K562 (cell line): ENCODE measurements at regions not wholly inside any gene's neighbourhood (a gene's known extent, or its start where the extent isn't known, plus 50 kb on each side); places are given as distances from the start of the nearest gene placed in this dataset.

ENCODE experiments used
- ATAC-seq: fragments of 200-7000 bp; cut with Tn5 transposase; 3 replicates; pipeline ENCODE4 v1.9.1; 2020; ENCODE audit warnings: moderate library complexity
- BruUV-seq: library from RNA; stranded (reverse); fragments of 400-500 nt; replicated peaks from 2 replicates; lab custom pipeline; 2021; lab: Mats Ljungman, UMichigan
- CTCF ChIA-PET: fragments of 300-600 bp; formaldehyde crosslinking; extraction: SDS; loops from one replicate; lab custom pipeline; 2021; ENCODE audit warnings: low intra/inter-chr PET ratio; lab: Yijun Ruan, JAX
- POLR2A ChIA-PET: fragments of 300-600, 350-650 bp; sonication (Branson Sonifier 250); formaldehyde crosslinking; extraction: SDS; loops from one replicate; lab custom pipeline; 2021; ENCODE audit warnings: antibody characterized with exemption, inconsistent platforms; lab: Yijun Ruan, JAX
- DNase-seq, 4 experiments: peaks; one replicate each; pipeline versions ENCODE4 v3.0.0 to v3.0.0-alpha.2; 2011 to 2018; ENCODE audit warnings: low spot score in 3 of 4, mixed read lengths in 3 of 4; ENCODE audit errors: extremely low read depth in 1 of 4
- FAIRE-seq: peaks from 2 replicates; lab custom pipeline; 2011; peaks lifted over from hg19 to GRCh38; lab: Jason Lieb, UNC
- H2AFZ ChIP-seq: 2 replicates; pipeline ENCODE4 v1.6.0; 2011; ENCODE audit warnings: low read depth, low read length, control low read depth, inconsistent platforms
- H3K27ac ChIP-seq: fragments of 200-600 bp; 3 replicates; pipeline ENCODE4 v1.8.0; 2011; ENCODE audit warnings: low read depth, mild to moderate bottlenecking, control low read depth, inconsistent platforms, low read length, moderate library complexity, mixed read lengths; ENCODE audit errors: extremely low read depth
- H3K27me3 ChIP-seq, 2 experiments: fragments of 300-600 bp in 1 of 2; 2 replicates in 1 of 2; 3 replicates in 1 of 2; pipeline versions ENCODE4 v1.6.0 to v1.8.0; 2011; ENCODE audit warnings: inconsistent platforms in 2 of 2, low read length in 2 of 2, mild to moderate bottlenecking in 1 of 2, mixed read lengths in 1 of 2, moderate library complexity in 1 of 2; ENCODE audit not compliant: control insufficient read depth in 2 of 2, insufficient read depth in 2 of 2
- H3K36me3 ChIP-seq: fragments of 300-600 bp; 3 replicates; pipeline ENCODE4 v1.8.0; 2011; ENCODE audit warnings: mild to moderate bottlenecking, low read length, inconsistent platforms; ENCODE audit not compliant: control insufficient read depth, insufficient read depth
- H3K4me1 ChIP-seq, 2 experiments: fragments of 200-600 bp in 1 of 2; replicated peaks in 1 of 2; 2 replicates in 1 of 2; 3 replicates in 1 of 2; pipeline versions ENCODE4 v1.5.1 to v1.8.0; 2011; ENCODE audit warnings: inconsistent platforms in 2 of 2, low read length in 2 of 2, mild to moderate bottlenecking in 1 of 2, mixed read lengths in 1 of 2, moderate library complexity in 1 of 2; ENCODE audit not compliant: control insufficient read depth in 2 of 2, insufficient read depth in 2 of 2
- H3K4me2 ChIP-seq: 2 replicates; pipeline ENCODE4 v1.6.1; 2011; ENCODE audit warnings: low read length, control low read depth, inconsistent platforms, mixed read lengths; ENCODE audit not compliant: insufficient read depth
- H3K4me3 ChIP-seq: fragments of 200-600 bp; sonication (generic), shearing (Covaris generic); 2 replicates; pipeline ENCODE4 v1.5.1; 2016; ENCODE audit warnings: control low read depth, inconsistent platforms
- H3K79me2 ChIP-seq: fragments of 200-600 bp; 3 replicates; pipeline ENCODE4 v1.8.0; 2011; ENCODE audit warnings: low read length, inconsistent platforms; ENCODE audit not compliant: control insufficient read depth, insufficient read depth
- H3K9ac ChIP-seq, 2 experiments: 2 replicates each; pipeline versions ENCODE4 v1.6.0 to v1.6.1; 2011; ENCODE audit warnings: low read depth in 2 of 2, low read length in 2 of 2, control low read depth in 1 of 2, inconsistent platforms in 1 of 2, mild to moderate bottlenecking in 1 of 2, mixed read lengths in 1 of 2; ENCODE audit not compliant: insufficient read depth in 1 of 2
- H3K9me1 ChIP-seq: one replicate; pipeline ENCODE4 v1.6.0; 2011; ENCODE audit warnings: inconsistent platforms, mild to moderate bottlenecking, low read length, moderate library complexity; ENCODE audit not compliant: control insufficient read depth, insufficient read depth
- H3K9me3 ChIP-seq: replicated peaks from 2 replicates; pipeline ENCODE4 v1.5.1; 2011; ENCODE audit warnings: low read depth, low read length, inconsistent platforms; ENCODE audit not compliant: control insufficient read depth, insufficient read depth
- H4K20me1 ChIP-seq: replicated peaks from 2 replicates; pipeline ENCODE4 v1.6.1; 2011; ENCODE audit warnings: low read length, inconsistent platforms, mixed read lengths; ENCODE audit not compliant: control insufficient read depth, insufficient read depth
- C11orf30 ChIP-seq: fragments of 450-650 bp; IDR thresholded peaks from 2 replicates; pipeline ENCODE4 v1.6.1; 2016; ENCODE audit warnings: low read depth, mild to moderate bottlenecking
- ESRRA ChIP-seq: fragments of 450-650 bp; IDR thresholded peaks from 2 replicates; pipeline ENCODE4 v1.6.1; 2014; ENCODE audit warnings: low read depth, mild to moderate bottlenecking, moderate library complexity, borderline replicate concordance
- KLF10 ChIP-seq: fragments of 250-450 bp; sonication (Bioruptor Pico); IDR thresholded peaks from 2 replicates; pipeline ENCODE4 v1.6.1; 2021; ENCODE audit warnings: matching md5 sums
- MEIS2 ChIP-seq: fragments of 450-650 bp; IDR thresholded peaks from 2 replicates; pipeline ENCODE4 v1.6.1; 2014; ENCODE audit warnings: mild to moderate bottlenecking; ENCODE audit not compliant: partially characterized antibody
- NFYB ChIP-seq: IDR thresholded peaks from 2 replicates; pipeline ENCODE4 v1.6.1; 2011; ENCODE audit warnings: mild to moderate bottlenecking, moderate library complexity; ENCODE audit not compliant: insufficient read length; ENCODE audit errors: extremely low read depth
- RAD21 ChIP-seq, 2 experiments: fragments of 250-450 bp in 1 of 2; fragments of 450-650 bp in 1 of 2; sonication (Bioruptor Pico) in 1 of 2; formaldehyde crosslinking in 1 of 2; IDR thresholded peaks in 1 of 2; conservative IDR thresholded peaks in 1 of 2; 2 replicates each; pipeline versions ENCODE4 v1.4.0 to v1.8.0; 2020 to 2022; ENCODE audit warnings: mild to moderate bottlenecking in 2 of 2, moderate library complexity in 1 of 2
- SMARCA4 ChIP-seq: fragments of 450-650 bp; IDR thresholded peaks from 2 replicates; pipeline ENCODE4 v1.6.1; 2016
- SMC3 ChIP-seq: conservative IDR thresholded peaks from 2 replicates; pipeline ENCODE4 v1.6.1; 2011; ENCODE audit warnings: low read depth, low read length, improper control_type of control experiment; ENCODE audit not compliant: insufficient read depth
- TEAD4 ChIP-seq, 2 experiments: sonication (generic) in 1 of 2; formaldehyde crosslinking in 1 of 2; IDR thresholded peaks; 2 replicates each; pipeline versions ENCODE4 v1.6.1 to v1.8.0; 2012 to 2022; ENCODE audit warnings: borderline replicate concordance in 1 of 2, inconsistent platforms in 1 of 2, low read length in 1 of 2, mild to moderate bottlenecking in 1 of 2, missing genetic modification reagents in 1 of 2
- ZNF512 ChIP-seq: IDR thresholded peaks from 2 replicates; pipeline ENCODE4 v1.6.1; 2016; ENCODE audit warnings: missing genetic modification characterization, missing compliant biosample characterization
- WGBS: fragments of 100-300 bp; shearing (Covaris generic); methylation state at CpG from one replicate; pipeline ENCODE4 v1.1.6; 2016; ENCODE audit warnings: low coverage, mixed read lengths; ENCODE audit not compliant: insufficient coverage; ENCODE audit errors: missing lambda C conversion rate; 5-methylcytosine and 5-hydroxymethylcytosine counted together
- in situ Hi-C: fragments of 300-500 bp; cut with MboI; formaldehyde crosslinking; loops from 4 replicates; pipeline ENCODE4 v1.15.0; 2018; ENCODE audit warnings: inconsistent platforms, mixed read lengths
- intact Hi-C: fragments of 100-400 bp; cut with micrococcal nuclease; formaldehyde crosslinking; loops from 2 replicates; pipeline ENCODE4 v1.14.2; 2022
- TF ChIP-seq, protein P1 (sequence below): fragments of 250-450 bp; sonication (Bioruptor Pico); IDR thresholded peaks from 2 replicates; pipeline ENCODE4 v1.5.0; 2021; ENCODE audit warnings: mild to moderate bottlenecking, moderate library complexity
- TF ChIP-seq, protein P2 (sequence below): IDR thresholded peaks from 2 replicates; pipeline ENCODE4 v1.6.1; 2011; ENCODE audit warnings: borderline replicate concordance, low read depth, mild to moderate bottlenecking, moderate library complexity, low read length; ENCODE audit not compliant: insufficient read depth, poor library complexity, severe bottlenecking

DNA sequence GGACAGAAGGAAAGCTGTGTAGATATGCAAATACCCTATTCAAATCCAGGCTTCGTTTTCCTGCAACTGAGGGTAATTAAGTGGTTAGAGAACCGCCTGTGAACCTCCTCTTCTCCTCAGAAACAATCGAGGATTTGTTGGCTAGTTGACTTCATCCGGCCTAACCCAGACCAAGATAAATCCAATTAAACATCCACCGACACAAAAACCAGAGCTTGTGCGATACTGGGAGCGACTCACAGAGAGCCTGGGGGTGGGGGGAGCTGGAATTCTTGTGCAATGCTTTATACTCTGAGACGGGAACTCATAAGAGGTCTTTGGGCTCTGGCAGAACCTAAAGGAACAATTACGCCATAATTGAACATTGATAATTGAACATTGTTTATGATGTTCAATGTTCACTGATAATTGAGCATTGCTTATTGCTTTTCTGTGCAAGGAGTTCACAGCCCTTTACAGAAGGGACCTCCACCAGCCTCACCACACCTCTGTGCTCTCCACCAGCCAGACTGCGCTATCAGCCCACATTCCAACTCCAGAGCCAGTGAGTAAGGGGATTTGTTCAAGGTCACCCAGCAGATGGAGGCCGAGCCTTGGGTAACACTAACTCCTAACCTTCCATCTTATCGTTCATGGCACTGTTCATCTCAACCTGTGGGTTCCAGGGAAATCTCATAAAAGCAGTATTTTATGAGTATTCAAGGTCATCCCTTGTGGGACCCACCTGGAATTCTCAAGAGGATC lies 429.6 kb upstream of the JARID2 start:
- no TSS peak for BruUV-seq
- ChIA-PET CTCF (no interaction called here), POLR2A (interaction anchor here (0.6 to 1.7 kb wide), 4 partner anchors 9 to 905 kb away, joined by 3 to 4 read pairs (median 4); no protein-coding TSS in a partner anchor)
- Histone ChIP-seq H2AFZ (peak overlapping the region; percentile 10; the same call in 1 of the 2 replicates), H3K79me2 (no peaks in the 10 kb centered on the region), H3K4me3 (no peak overlapping the region), H3K27me3 (no peaks in the 10 kb centered on the region), H4K20me1 (no peaks in the 10 kb centered on the region), H3K27ac (no peak overlapping the region), H3K36me3 (no peaks in the 10 kb centered on the region), H3K4me2 (no peak overlapping the region), H3K9me1 (no peaks in the 10 kb centered on the region), H3K9ac (no peak overlapping the region), H3K9me3 (no peaks in the 10 kb centered on the region), H3K4me1 (no peaks in the 10 kb centered on the region; a peak in 2 of 5 replicates)
- intact Hi-C loops: no loop called here
- no peak for FAIRE-seq
- WGBS: 45% methylated on average over 12 of the region's 12 CpGs
- DNase-seq: peak in 1 of 4 experiments; percentile 30
- ATAC-seq: peak; percentile 75
- in situ Hi-C loops: no loop called here
- no peak for TF ChIP-seq ZNF512 (tag)
- TF ChIP-seq TEAD4 (IDR thresholded peaks at IDR 0.05; ENCODE audit: low read length): peak; percentile 12; the same call in 1 of the 2 replicates
- no peak for TF ChIP-seq TEAD4 (CRISPR knock-in tag; IDR thresholded peaks at IDR 0.05; ENCODE audit: borderline replicate concordance)
- TF ChIP-seq, protein P1, sequence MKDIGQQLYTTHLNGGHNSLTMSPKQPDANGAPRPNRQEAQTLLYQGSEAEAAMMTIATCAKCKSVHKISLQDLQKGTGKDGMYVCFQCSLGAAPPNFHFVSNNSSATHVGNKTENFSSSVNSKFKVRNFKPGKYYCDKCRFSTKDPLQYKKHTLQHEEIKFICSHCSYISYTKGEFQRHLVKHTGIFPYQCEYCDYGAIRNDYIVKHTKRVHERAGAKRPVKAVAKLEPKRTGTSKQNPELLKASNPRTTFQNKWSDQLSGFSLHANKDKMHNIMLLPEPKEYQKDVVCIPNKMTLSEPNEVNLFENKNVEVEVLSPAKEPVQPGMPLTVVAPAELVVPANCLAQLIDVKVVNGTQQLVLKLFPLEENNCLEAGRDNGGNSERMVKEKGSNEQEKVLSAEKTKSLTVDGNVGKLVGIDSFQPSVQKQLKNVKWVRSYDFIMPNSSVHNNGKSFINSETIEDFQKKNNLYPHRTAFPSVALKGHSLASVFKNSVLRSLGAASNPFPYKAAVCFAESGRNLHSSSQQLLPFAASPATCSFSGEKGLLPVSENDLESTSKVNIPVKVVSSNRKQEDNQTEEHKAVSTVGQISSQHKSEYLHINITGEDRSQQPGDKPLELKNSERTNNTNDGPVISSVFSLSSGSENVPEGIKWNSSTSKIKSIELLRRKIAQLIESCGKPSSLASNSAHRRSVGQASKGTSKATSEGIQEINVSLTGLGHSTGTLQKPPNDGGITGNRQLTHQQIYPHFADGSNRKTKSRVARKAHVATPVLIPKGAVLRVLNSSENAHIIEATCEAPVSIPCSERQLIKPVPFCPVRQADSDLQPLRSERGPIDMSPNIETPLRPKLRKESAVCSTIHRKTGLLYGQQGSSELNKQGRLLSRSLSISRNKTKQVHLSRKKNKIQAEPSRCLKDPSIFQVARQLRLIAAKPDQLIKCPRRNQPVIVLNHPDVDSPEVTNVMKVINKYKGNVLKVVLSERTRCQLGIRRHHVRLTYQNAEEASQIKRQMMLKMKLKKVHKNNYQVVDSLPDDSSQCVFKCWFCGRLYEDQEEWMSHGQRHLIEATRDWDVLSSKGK (CRISPR knock-in tag): no peak
- TF ChIP-seq SMC3: no peak
- TF ChIP-seq ESRRA: peak; percentile 70; the same call in 1 of the 2 replicates
- no peak for TF ChIP-seq C11orf30
- no peak for TF ChIP-seq NFYB
- TF ChIP-seq SMARCA4: 0 out of 2 replicates have a peak, but pooled peaks have one; percentile 14
- TF ChIP-seq, protein P2, sequence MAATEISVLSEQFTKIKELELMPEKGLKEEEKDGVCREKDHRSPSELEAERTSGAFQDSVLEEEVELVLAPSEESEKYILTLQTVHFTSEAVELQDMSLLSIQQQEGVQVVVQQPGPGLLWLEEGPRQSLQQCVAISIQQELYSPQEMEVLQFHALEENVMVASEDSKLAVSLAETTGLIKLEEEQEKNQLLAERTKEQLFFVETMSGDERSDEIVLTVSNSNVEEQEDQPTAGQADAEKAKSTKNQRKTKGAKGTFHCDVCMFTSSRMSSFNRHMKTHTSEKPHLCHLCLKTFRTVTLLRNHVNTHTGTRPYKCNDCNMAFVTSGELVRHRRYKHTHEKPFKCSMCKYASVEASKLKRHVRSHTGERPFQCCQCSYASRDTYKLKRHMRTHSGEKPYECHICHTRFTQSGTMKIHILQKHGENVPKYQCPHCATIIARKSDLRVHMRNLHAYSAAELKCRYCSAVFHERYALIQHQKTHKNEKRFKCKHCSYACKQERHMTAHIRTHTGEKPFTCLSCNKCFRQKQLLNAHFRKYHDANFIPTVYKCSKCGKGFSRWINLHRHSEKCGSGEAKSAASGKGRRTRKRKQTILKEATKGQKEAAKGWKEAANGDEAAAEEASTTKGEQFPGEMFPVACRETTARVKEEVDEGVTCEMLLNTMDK: no peak
- no peak for TF ChIP-seq KLF10
- peak; percentile 23 to 39; a peak in 3 of 4 replicates for TF ChIP-seq RAD21 (CRISPR knock-in tag; conservative IDR thresholded peaks at IDR 0.05 in 1 of 2, IDR thresholded peaks at IDR 0.05 in 1 of 2)
- no peak for TF ChIP-seq MEIS2
